ENCODE measurements at regions not wholly inside any gene's neighbourhood (a gene's known extent, or its start where the extent isn't known, plus 50 kb on each side); places are given as distances from the start of the nearest gene placed in this dataset.

- TF ChIP-seq GATA3 (IDR thresholded peaks at IDR 0.05; ENCODE audit: low read depth, low read length) (peak; percentile 99), GATA2 (IDR thresholded peaks at IDR 0.05; ENCODE audit: low read depth, low read length) (peak; percentile 100)
Measured at GRCh38 chr4:108255203-108255747, 86.5 kb upstream of the LEF1 start.

Measured in SH-SY5Y (cell line).